Fibroblast of gingiva (primary cell): ENCODE measurements at regions not wholly inside any gene's neighbourhood (a gene's known extent, or its start where the extent isn't known, plus 50 kb on each side); places are given as distances from the start of the nearest gene placed in this dataset.
"Not testable (repeated sequence)": the region's sequence is repeated elsewhere in the genome, so short reads cannot be mapped to it uniquely, and the experiment has no call there.

Source experiments
- DNase-seq: peaks from one replicate; pipeline ENCODE4 v3.0.0-alpha.2; 2011; ENCODE audit warnings: low read depth

DNA sequence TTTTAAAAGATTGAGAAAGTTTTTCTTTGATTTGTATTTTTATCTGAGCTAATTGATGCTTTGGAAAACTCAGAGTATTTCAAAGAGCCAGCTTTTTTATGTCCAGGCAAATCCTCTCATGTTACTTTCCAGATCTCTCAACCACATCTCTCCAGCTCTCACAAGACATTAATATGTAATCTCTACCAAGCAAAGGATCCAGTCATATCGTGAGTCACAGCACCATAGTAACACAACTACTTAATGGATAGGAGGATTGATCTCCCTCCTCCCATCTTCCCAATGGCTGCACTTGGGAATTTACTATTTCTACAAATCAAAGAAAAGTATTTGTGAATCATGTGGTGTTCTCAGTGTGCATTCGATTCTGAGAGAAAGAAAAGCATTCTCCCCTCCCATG lies 63.3 kb downstream of the POU4F1 start:
- no peak for DNase-seq

GRCh38 chr13:78526044-78526443 lies 77.3 kb downstream of the POU4F1 start:
- DNase-seq, result not testable (repeated sequence)

- DNase-seq, result no peak
Observed at GRCh38 chr13:78524936-78525335, 78.4 kb downstream of the POU4F1 start.

DNA sequence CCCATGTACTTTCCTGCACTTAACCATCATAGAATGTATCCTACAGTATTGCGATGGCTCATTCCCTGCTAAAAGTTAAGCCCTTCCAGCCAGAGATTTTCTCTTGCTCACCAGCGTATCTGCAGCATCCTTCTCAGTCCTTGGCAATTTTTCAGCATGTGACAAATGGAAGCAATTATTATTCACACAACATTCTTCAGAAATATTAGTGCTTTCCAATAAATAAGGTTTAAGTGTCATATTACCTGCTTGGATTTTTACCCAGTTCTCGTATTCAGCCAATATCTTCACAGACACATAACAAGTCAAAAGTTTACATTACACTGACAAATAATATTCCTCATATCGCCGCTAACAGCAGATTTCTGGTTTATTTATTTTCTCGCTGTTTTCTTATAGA lies 82.3 kb downstream of the POU4F1 start:
- no peak for DNase-seq

DNA sequence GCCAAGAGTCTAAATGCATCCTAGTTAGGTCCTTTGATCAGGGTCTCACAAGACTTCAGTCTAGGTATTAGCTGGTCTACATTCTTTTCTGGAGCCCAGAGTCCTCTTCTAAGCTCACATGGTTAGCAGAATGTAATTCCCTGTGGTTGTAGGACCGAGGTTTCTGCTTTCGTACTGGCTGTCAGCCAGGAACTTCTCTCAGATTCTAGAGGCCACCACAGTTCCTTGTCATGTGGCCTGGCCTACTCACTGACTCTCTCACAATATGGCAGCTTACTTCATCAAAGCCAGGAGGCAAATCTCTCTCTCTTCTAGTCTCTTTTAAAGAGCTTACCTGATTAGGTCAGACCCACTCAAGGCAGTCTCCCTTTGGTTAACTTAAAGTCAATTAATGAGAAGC lies 82.9 kb downstream of the POU4F1 start:
- no peak for DNase-seq

DNA sequence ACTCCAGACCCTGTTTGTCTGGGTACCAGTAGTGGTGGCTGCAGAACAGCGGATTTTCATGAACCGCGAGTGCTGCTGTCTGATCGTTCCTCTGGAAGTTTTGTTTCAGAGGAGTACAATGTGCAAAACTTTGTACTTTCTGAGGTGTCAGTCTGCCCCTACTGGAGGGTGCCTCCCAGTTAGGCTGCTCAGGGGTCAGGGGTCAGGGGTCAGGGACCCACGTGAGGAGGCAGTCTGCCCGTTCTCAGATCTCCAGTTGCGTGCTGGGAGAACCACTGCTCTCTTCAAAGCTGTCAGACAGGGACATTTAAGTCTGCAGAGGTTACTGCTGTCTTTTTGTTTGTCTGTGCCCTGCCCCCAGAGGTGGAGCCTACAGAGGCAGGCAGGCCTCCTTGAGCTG lies 84.9 kb downstream of the POU4F1 start:
- DNase-seq, result not testable (repeated sequence)

GRCh38 chr13:78499802-78500201 lies 103.5 kb downstream of the POU4F1 start:
- no peak for DNase-seq

GRCh38 chr13:78497702-78498355 lies 105.5 kb downstream of the POU4F1 start:
- DNase-seq, result no peak

DNA sequence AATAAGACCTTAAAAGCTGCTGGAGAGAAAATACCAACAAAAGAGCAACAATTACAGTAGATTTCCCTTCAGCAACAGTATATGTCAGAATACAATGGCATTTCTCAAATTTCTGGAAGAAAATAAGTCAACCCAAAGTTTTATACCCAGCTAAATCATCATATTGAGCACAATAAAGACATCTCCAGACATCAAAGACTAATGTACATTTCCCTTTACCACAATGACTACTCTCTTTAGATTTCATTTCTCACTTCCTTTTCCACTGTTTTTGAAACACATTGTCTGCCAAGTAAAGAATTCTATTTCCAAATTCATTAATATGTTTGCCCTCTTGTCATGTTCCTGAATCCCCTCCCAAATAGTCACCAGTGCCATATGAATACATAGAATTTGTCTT lies 111.4 kb downstream of the POU4F1 start:
- no peak for DNase-seq

DNA sequence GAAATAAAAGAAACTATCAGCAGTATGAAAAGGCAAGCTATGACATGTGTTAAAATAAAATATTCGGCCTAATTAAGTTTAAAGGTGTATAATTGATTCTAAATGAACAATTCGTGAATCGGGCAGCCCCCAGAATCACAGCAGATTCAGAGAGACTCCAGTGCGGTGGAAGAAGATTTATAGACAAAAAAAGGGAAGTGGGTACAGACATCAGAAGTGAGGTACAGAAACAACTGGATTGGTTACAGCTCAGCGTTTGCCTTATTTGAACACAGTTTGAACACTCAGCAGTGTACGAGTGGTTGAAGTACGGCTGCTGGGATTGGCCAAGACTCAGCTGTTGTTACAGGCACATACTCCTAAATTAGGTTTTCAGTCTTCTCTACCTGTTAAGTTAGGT lies 113.1 kb downstream of the POU4F1 start:
- DNase-seq, result not testable (repeated sequence)

GRCh38 chr13:78487707-78488106 lies 115.6 kb downstream of the POU4F1 start:
- DNase-seq, result no peak

- DNase-seq, result no peak
Observed at GRCh38 chr13:78485803-78486202, 117.5 kb downstream of the POU4F1 start.

DNA sequence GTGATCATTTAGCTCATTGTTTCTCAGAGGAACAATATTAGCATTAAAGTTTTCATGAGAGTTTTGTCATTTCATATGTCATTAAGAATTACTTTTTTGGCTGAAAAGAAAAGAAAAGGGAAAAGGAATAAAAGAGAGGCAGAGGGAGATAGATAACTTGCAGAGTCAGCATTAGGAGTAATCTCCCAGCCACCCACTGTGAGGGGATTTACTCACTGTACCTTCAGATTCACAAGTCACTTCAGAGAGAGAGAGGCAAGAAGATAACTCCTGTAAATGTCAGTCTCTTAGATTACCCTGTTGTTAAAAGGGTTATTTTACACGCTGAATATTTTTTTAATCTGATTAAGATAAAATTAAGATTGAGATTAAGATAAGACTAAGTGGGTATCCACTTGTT lies 125.2 kb downstream of the POU4F1 start:
- no peak for DNase-seq

DNA sequence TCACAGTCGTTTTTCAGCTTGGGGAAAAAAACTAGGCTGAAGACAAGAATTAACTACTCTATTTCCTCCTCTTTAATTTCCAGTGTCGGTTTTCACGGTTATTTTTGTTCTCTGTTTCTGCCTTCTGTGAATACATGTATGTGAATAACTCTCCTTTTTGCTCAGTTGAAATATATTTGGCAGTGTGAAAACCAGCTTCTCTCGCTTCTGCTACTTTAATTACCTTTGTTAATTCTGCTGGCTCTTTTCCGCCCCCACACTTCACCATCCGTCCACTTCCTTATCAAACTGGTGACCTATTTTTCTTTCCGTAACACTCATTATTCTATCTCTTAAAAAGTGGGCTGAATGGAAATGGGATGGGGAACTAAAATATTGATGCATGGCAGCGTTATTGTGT lies 126.4 kb downstream of the POU4F1 start:
- DNase-seq, result no peak

GRCh38 chr13:78468621-78469020 lies 134.7 kb downstream of the POU4F1 start:
- DNase-seq, result no peak

GRCh38 chr13:78465250-78465649 lies 138.1 kb downstream of the POU4F1 start:
- no peak for DNase-seq

DNA sequence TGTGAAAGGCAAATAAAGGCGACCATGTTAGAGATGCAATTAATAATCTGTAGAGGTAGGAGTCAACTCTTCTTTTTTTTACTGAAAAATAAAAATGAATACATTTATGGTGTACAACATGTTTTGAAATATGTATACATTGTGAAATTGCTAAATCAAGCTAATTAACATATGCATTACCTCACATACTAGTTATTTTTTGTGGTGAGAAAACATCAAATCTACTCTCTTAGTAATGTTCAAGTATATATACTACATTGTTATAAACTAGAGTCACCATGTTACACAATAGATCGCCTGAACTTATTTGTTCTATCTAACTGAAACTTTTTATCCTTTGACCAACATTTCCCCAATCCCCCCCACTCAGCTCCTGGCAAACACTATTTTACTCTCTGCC lies 143.2 kb downstream of the POU4F1 start:
- no peak for DNase-seq

GRCh38 chr13:78443839-78444238 lies 159.5 kb downstream of the POU4F1 start:
- DNase-seq, result no peak

DNA sequence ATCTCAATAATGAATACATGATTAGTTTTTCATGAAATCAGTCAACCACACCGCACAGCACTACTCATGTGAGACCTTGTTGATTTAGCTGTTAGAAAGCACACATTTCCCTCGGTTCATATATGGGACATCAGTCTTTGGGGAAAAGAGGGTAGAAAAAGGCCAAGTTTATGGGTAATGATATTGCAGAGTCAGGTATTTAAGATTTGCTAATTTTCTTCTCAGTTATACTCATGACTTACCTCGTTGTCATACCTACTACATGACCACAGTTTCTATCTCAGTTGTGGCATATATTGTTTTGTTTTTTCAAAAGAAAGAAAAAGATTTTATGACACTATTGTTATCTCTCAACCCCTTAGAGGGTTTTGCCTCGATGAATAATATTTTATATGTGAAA lies 165.6 kb downstream of the POU4F1 start:
- DNase-seq, result no peak

DNA sequence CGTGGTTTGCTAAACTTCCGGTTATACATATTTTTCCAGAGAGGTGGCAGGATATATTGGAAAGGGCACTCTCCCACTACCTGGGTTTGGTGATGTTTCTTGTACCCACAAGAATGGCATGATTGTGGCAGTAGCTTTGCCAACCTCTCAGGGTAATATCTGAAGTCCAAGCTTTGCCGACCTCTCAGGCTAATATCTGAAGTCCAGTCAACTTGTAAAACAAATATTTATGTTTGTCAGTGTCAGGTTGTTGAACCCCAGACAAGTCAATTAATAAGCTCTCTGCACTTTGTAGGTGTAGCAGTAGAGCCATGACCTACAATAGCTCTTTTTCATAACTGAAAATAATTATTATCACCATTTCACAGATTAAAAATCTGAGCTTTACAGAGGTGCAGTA lies 167.0 kb downstream of the POU4F1 start:
- no peak for DNase-seq

DNA sequence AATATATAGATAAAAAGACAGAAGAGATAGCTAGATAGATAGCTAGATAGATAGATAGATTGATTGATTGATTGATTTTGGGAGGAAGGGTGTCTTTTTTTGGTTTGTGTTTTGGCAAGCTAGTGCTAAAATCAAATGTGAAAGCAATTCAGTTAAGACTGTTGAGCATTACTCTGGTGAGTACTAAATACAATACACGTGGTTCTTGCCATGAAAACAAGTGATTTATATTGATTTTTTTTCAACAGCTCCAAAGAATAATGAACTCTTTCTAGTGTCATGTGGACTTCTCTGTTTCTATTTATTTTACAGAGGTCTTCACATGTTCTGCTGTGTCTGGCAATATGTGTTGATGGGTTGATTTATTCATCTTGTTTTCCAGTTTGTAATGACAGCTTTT lies 172.0 kb downstream of the POU4F1 start:
- no peak for DNase-seq

GRCh38 chr13:78430811-78431210 lies 172.5 kb downstream of the POU4F1 start:
- no peak for DNase-seq

- DNase-seq, result no peak
Observed at GRCh38 chr13:78430166-78430791, 173.1 kb downstream of the POU4F1 start.

DNA sequence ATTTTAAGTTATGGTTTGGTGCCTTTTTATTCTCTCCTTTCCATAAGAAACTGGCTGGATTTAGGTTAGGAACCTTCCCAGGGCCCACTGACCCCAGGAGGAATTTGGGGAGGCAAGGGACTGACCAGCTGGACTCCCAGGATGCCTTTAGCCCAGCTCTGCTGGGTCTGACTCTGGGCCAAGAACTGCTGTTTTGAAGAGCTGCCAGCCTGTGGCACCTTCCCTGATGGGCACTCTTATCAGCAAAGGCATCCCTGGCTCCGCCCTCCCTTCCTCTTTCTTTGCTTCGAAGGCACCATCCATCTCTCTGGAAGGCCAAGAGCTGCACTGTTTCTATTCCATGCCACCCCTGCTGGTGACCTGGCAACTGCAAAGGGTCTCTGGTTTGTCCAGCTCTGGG lies 174.7 kb downstream of the POU4F1 start:
- DNase-seq, result no peak
